Astrocyte of the hippocampus (primary cell): ENCODE measurements at regions not wholly inside any gene's neighbourhood (a gene's known extent, or its start where the extent isn't known, plus 50 kb on each side); places are given as distances from the start of the nearest gene placed in this dataset.
"Not testable (repeated sequence)": the region's sequence is repeated elsewhere in the genome, so short reads cannot be mapped to it uniquely, and the experiment has no call there.

ENCODE experiments used
- DNase-seq: peaks from one replicate; pipeline ENCODE4 v3.0.0; 2011; ENCODE audit warnings: low read depth, low spot score

DNA sequence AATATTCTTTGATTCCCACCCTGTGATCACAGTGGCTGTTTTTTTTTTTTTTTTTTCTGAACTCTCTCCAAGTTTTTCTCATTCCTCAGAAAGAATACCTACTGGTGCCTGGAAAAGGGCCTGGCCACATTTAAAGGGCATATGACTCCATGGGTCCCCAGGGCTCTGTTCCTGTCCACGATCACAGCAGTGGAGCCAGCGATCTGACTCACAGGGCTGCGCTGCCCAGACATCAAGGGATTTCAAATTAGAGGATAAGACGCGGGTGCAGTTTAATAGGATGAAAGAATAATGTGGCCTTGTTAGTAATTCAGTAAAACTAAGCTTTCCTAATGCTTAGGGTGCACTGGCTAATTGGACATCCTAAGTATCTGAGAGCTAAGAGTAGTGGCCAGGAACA is 175.1 kb upstream of the MSX2 start:
- DNase-seq, result peak; percentile 94

DNA sequence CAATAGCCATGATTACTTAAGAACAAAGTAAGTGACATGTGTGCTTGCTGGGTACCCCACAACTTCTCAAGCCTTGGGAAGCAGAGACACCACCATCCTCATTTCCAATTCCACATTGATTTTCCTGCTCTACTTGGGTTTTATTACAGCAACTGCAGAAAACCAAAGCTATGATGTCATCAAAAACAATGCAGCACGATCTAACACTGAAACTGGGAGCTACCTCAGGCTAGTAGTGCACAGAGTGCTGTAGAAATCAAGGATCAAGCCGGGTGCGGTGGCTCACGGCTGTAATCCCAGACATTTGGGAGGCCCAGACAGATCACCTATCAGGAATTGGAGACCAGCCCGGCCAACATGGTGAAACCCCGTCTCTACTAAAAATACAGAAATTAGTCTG is 174.4 kb upstream of the MSX2 start:
- peak; percentile 57 for DNase-seq

DNA sequence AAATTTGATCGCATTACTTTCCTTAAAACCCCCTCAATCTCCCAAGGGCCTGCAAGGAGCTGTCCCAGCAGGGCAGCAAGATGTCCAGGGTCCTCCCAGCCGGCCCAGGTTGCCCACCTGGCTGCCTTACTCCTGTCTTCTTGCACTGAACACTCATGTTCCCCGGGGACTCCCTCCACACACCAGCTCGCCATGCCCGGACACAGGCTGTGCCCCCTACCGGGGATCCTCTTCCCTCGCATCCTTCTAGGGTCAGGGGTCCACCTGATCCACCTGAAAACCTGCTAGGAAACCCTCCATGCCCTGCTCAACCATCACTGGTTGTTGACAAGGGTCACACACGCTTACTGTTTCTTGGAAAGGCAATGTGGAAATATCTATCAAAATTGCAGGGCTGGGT is 172.0 kb upstream of the MSX2 start:
- DNase-seq, result no peak

DNA sequence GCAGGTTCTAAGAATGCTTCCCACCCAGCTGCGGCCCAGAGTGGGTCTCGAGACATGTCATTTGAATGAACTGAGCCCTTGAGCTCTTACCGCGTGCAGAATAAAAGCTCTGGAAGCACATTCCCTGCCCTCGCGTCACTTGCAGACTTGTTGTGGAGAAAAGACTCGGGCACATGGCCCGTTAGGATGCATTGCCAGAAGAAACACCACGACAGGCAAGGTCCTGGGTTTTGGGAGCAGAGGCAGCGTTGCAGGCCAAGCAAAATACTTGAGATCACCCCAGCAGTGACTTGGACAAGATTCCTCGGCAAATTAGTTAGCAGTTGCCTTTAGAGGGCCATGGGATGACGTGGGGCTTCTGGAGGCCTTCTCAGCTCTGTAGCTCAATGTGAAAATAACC is 170.8 kb upstream of the MSX2 start:
- DNase-seq, result peak; percentile 91

DNA sequence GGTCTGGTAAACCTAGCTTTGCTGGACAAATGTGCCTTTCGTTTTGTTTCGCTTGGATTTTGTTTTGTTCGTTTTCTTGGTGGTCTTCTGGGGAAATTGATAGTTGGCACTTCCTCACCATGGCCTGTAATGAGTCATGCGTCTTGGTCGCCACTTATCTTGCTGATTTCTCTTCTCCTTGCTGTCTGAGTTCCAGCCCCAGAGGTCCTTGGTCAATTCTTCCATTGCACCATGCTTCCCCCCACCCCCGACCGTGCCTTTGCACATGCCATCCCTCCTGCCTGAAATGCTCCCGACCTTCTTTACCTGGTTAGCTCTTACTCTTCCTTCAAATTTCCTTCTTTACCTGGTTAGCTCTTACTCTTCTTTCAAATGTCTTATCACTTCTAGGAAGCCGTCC is 168.7 kb upstream of the MSX2 start:
- peak; percentile 33 for DNase-seq

DNA sequence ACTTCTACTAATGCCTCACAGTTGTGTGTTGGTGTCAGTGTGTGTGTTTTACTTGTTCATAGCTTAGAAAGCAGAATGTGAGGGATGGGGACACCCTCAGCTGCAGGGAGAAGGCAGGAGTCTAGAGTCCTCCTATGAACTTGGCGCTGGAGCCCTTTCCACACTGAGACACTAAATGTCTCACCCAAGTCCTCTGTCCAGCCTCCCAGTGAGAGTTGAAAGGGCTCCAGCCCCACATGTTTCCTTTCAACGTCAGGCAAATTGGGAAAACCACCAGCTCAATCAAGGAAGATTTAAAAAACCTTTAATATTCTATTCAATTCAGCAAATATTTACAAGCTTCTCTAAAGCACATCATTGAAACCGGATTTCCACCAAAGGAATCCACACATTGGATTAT is 167.6 kb upstream of the MSX2 start:
- DNase-seq, result peak; percentile 39

DNA sequence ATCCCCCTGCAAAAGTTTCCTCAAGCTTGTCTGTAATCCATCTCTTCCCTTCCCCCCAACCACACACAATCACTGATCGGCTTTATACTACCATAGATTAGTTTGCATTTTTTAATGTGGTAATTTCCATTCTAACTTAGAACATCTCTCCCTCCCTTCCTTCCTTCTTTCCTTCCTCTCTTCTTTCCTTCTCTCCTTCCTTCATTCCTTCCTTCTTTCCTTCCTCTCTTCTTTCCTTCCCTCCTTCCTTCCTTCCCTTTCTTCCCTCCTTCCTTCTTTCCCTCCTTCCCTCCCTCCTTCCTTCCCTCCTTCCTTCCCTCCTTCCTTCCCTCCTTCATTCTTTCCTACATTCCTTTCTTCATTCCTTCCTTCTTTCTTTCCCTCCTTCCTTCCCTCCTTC is 166.2 kb upstream of the MSX2 start:
- DNase-seq, result no peak

DNA sequence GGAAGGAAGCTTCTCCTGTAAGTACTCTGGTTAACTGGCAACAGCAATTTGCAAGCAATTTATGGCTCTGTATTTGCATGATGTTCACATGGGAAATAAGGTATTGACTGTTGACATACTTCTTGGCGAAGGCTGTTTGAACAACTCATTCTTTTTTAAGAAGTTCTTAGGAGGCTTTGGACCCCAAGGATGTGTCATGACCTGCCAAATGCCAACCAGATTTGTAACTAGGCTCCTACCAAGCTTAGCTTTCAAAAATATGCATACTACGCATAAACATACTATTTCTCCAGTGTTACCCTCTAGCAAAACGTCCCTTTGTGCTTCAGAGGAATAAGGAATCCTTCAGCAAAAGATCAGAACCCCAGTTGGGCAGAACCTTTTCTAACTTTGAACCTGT is 165.2 kb upstream of the MSX2 start:
- DNase-seq, result no peak

DNA sequence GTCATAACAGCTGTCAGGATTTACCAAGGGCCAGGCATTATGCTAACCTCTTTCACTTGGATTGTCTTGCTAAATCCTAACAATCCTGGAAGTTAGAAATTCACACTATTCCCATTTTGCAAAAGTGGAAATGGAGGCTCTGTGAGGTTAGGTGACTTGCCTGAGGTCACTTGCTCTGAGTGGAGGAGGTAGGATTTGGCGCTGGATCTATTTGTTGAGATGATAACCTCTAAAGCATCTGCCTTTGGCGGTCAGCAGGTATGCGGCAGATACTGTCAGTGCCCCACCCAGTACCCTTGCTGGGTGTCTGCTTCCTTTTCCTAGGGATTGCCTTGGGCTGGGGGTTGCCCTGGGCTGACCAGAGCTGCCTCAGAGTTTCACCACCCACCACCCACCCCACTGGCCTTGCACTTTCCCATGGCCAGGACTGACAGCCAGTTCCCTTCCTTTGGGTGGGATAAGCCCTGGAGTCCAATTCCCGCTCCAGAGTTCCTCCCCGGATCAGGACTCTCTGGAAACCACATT is 164.8 kb upstream of the MSX2 start:
- DNase-seq, result no peak

DNA sequence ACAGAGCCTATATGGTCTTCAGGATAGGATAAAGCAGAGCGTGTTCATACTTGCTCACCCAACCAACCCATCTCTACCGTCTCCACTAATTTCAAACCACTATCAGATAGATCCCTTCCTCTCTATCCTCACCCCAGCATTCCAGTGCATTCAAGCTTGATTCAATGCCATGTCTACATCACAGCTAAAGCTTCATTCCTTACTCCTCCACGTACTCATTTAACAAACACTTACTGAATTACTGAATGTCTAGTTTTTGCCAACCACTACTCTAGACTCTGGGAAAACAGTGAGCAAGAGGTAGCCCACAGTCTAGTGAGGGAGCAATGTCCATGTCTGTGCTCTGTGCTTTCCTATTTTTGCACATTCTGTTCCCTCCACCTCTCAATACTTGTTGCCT is 163.5 kb upstream of the MSX2 start:
- no peak for DNase-seq

DNA sequence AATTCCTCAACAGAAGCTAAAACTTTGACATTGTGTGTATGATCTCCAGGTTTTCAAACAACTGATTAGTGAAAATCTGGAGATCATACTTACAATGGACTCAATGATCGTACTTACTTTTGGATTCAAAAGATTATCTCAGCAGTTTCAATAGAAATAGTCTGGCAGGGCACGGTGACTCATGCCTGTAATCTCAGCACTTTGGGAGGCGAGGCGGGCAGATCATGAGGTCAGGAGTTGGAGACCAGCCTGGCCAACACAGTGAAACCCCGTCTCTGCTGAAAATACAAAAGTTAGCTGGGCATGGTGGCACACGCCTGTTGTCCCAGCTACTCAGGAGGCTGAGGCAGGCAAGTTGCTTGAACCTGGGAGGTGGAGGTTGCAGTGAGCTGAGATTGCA is 161.3 kb upstream of the MSX2 start:
- DNase-seq, result not testable (repeated sequence)

DNA sequence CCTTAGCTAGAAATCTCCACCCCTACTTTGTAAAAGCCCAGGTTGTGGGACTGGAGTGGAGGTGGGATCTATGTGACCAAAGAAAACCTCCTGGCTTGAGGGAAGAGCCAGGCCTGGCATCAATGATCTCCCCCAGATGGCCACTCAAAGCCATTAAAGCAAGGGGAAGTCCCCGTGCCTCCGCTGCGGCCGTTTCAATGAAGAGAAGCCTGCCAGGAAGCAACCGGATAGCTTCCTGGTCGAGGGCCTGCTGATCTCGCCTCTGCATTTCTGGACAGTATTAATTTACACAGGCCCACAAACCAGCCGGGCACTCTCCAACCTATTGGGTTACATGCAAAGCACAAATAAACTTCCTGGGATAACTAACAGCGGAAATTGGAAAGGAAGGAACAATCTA is 160.5 kb upstream of the MSX2 start:
- no peak for DNase-seq

DNA sequence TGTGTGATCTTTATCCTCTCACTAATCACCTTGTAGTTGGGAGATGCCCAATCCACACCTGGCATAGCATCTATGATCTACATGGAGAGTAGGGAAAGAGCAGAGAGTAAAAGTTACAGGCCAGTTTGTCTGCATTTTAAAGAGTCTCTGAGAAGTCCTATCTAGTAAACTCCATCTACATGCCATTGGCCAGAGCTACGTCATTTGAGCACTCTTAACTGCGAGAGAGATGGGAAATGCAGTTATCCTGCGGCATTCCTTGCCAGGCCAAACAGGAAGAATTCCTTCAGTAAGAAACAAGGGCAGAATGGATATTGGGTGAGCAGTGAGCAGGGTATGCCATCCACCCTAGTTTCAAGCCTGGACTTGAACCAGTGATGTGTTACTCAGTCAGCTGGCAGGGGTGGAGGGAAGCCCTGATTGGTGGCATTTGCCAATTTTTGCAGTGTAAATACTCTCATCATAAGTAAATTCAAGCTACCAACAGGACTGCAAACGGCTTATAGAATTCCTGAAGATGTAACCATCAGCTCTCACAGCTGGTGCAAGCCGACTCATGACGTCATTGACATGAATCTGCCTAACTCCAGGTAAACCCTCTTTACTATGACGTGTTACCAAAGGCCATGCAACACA is 156.8 kb upstream of the MSX2 start:
- DNase-seq, result no peak

DNA sequence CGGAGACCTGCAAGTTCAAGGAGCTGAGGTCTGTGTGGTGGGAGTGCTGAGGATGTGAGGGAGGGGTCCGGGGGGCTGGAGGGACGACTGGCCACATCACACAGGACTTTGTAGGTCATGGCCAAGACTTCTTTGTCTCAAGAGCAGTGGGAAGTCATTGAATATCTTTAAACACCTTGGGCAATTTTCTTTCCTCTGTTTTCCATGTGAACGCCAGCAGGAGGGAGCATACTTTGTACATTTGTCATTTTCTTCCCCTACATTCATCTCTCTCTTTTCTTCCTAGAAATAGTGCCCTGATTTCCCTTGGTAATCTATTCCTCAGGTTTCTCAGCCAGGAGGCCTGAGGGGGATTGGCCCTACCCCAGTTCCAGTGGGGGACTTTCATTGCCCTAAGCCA is 153.7 kb upstream of the MSX2 start:
- DNase-seq, result peak; percentile 31

DNA sequence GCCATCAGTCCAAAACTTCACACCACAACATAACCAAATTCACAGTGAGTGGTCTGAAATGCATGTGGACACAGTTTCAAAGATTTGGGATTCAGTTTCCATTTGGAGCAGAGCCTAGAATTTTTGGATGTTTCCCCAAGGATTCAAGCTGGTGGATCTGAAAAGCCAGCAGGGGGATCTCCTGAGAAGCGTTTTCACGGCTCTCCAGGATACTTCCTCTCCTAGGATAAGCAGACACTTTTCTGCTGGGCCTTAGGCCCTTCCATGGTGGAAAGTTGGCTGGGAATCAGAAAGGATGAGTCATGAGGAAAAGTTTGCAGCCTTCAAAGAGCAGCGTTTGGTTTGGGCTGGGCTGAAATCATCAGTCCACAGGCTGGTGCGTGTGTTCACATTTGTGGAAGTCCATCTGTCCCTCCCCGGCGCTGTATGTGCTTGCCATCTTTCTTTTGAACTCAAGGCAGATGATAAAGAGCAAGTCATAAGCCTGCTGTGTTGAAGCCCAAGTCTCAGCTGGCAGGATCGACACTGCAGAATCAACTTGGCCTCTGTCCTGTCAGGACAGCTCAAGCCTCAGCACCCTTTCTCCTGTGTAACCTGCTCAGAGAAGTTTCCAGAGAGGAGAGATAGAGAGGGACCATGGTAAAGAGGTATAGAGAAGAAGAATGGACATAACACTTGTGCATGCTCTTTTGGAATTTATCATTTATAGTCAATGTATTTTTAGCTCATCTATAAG is 152.6 kb upstream of the MSX2 start:
- peak; percentile 95 for DNase-seq

DNA sequence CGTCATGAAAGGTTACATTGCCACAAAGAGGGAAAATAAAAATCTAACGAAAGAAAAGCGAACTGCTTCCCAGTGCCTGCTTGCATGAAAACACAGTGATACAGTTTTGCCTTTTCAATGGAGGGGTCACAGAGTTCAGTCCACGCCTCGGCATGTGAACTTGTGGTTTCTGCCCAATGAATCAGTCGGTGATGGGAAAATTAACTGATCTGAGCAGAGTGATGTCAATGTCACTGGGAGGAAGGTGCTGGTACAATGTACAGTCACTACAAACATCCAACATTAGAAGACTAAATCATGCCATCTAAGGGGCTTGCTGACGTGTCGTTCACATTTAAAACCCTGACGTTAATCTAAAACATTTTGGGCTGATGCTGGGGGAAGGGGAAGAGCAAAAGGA is 151.8 kb upstream of the MSX2 start:
- no peak for DNase-seq

DNA sequence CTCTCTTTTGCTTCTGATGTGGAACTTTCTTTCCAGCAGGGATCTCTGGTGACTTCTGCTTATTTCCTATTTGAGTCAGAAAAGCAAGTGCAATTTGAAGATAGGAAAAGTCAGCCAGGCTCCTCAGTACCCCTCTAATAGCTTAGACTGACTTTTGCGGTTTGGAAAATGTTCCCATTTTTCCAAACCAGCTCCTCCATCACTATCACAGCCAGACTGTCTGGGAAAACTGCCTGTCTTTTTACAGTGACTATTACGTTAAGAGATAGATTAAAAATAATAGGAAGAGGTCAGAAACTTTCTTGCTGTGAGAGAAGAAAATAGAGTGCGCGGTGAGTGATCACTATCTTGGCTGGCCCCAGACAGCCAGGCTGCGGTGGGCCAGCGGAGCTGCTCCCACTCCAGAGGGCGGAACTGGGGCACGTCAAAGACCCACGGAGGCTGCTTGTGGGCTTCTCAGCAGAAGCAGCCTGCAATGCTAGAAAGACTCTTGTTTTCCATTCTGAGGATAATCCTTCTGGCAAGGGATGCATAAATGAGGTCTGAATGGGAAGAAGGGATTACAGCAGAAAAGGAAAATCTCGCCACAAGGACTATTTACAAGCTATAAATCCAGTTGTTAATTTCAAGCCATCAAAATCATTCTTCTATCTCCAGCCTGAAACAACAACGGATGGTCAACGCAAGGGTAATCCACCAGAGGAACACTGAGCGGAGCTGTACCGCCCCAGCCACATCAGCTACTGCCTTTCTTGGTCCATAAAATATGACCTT is 151.0 kb upstream of the MSX2 start:
- DNase-seq, result no peak

DNA sequence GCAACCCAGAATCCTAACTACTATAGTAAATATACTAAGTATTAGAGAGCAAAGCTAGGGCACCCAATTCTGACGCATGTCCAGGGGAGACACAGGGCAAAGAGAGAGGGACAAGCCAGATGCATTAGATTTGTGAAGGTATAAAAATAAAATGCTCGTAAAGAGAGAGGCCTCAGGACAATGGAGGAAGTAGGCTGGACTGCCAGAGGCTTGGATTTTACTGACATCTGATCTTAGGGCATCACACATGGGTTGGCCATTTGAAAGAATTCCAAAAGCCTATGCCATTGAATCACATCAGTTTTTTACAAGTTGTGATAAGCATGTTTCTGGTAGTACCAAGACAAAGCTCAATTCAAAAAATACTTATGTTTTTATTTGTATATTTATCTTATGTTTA is 149.3 kb upstream of the MSX2 start:
- no peak for DNase-seq

DNA sequence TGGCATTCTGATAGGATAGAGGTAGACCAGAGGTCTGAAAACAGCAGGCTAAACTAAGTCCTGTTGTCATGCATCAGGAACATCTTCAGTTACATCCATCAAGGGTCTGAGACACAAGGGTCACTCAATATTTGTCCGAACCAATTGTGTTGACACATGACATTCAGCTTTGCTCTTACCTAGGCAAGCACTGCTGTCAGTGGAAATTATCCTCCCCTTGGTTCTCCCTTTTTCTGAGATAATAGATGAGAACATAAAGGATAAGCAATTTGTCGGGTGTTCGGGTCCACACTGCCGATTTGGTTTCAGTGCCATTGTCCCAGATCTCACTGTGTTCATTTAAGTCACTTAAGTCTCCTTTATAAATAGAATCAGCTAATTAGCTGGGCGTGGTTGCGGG is 148.3 kb upstream of the MSX2 start:
- DNase-seq, result no peak

DNA sequence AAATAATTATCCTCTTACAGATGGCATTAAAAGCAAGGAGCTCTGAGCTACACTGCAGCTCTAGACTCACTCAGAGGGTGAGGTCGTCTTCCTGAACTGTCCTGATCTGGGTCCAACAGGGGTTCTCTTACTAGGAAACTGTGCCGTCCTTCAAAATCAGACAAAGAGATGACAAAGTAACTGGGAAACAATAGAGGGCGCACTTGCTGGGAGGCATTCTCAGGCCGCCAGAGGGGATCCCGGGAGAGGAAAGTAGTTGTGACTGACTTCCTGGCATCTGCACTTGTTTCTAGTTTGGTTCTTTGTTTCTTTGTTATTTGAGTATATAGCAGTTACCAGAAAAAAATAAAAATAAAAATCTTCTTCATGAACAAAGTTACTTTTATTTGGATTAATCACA is 142.9 kb upstream of the MSX2 start:
- DNase-seq, result peak; percentile 48

DNA sequence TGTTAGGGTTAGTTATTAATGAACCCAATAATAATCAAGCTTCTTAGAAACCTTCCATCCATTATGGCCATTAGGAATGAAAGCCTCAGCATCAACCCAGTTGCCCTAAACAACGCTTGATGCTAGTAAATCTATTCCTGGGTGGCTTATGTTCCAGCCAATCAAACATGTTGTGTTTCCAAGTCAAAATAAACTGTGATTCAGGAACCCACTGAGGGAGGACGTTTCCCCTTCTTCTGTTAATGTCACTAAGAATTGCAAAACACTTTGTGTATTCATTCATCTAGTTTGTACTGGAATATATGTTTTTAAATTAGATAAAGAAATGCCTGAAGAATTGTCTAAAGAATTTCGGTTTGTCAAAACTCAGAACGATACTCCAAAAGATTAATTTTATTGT is 142.5 kb upstream of the MSX2 start:
- DNase-seq, result no peak

DNA sequence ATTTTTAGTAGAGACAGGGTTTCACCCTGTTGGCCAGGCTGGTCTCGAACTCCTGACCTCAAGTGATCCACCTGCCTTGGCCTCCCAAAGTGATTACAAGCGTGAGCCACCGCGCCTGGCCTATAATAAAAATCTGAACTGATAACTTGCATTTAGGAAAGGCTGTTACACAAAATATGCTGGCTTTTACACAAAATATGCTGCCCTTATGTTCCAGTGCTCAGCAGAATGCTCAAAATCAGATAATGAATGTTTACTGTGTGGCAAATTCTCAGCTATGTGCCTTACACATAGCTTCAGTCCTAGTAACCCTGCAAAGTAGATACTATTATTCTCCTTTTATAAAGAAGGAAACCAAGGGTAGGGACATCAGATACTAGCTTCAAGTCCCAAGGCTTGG is 141.3 kb upstream of the MSX2 start:
- no peak for DNase-seq

DNA sequence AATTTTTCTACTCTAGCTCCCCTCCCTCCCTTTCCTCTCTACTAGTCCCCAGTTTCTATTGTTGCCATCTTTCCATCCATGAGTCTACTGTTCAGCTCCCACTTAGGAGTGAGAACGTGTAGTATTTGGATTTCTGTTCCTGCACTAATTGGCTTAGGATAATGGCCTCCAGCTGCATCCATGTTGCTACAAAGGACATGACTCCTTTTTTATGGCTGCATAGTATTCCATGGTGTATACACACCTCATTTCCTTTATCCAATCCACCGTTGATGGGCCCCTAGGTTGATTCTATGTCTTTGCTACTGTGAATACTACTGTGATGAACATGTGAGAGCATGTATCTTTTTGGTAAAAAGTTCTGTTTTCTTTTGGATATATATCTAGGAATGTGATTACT is 138.9 kb upstream of the MSX2 start:
- DNase-seq, result no peak
